A549 (cell line): ENCODE measurements at regions not wholly inside any gene's neighbourhood (a gene's known extent, or its start where the extent isn't known, plus 50 kb on each side); places are given as distances from the start of the nearest gene placed in this dataset.

ENCODE experiments used
- ATAC-seq, 2 experiments: fragments of 200-7000 bp in 1 of 2; fragments of >200 bp in 1 of 2; cut with Nextera tagmentation in 1 of 2; cut with Tn5 transposase in 1 of 2; 3 replicates each; pipeline versions ENCODE4 v1.8.0 to v1.9.1; 2018 to 2020; ENCODE audit warnings: mild to moderate bottlenecking in 1 of 2, moderate library complexity in 1 of 2
- CTCF ChIA-PET: fragments of 300-600 bp; sonication (Branson Sonifier 250); formaldehyde crosslinking; extraction: SDS; loops from one replicate; lab custom pipeline; 2021; ENCODE audit warnings: antibody characterized with exemption, inconsistent platforms; lab: Yijun Ruan, JAX
- POLR2A ChIA-PET: fragments of 350-600 bp; formaldehyde crosslinking; extraction: SDS; loops from one replicate; lab custom pipeline; 2021; ENCODE audit warnings: antibody characterized with exemption, inconsistent platforms; lab: Yijun Ruan, JAX
- DNase-seq, 2 experiments: peaks; one replicate each; pipeline versions ENCODE4 v3.0.0 to v3.0.0-alpha.2; 2011 to 2016; ENCODE audit warnings: low read depth in 1 of 2, low spot score in 1 of 2
- FAIRE-seq: peaks from 2 replicates; lab custom pipeline; 2011; peaks lifted over from hg19 to GRCh38; lab: Jason Lieb, UNC
- H3K27ac ChIP-seq, 2 experiments: fragments of >200 bp; sonication (Bioruptor Twin); formaldehyde crosslinking; 3 replicates each; pipeline ENCODE4 v1.5.1; 2016 to 2017
- H3K4me1 ChIP-seq: fragments of >200 bp; sonication (Bioruptor Twin); formaldehyde crosslinking; 3 replicates; pipeline ENCODE4 v1.6.1; 2016
- H3K4me2 ChIP-seq: fragments of >200 bp; sonication (Bioruptor Twin); formaldehyde crosslinking; 3 replicates; pipeline ENCODE4 v1.6.1; 2016
- H3K4me3 ChIP-seq: fragments of >200 bp; sonication (Bioruptor Twin); formaldehyde crosslinking; 3 replicates; pipeline ENCODE4 v1.5.1; 2016
- H3K9me3 ChIP-seq: fragments of >200 bp; sonication (Bioruptor Twin); formaldehyde crosslinking; 3 replicates; pipeline ENCODE4 v1.6.1; 2016
- CBX2 ChIP-seq: fragments of 200-600 bp; sonication (generic); IDR thresholded peaks from 2 replicates; pipeline ENCODE4 v1.6.1; 2016; ENCODE audit warnings: low read depth, mild to moderate bottlenecking, borderline replicate concordance
- CEBPB ChIP-seq, 2 experiments: fragments of >200 bp in 1 of 2; sonication (Bioruptor Twin) in 1 of 2; formaldehyde crosslinking in 1 of 2; IDR thresholded peaks; 2 replicates each; pipeline ENCODE4 v1.6.1; 2012 to 2016
- CHD4 ChIP-seq: fragments of 200-600 bp; sonication (generic); IDR thresholded peaks from 2 replicates; pipeline ENCODE4 v1.6.1; 2016; ENCODE audit warnings: antibody characterized with exemption, mild to moderate bottlenecking, borderline replicate concordance
- CTCF ChIP-seq: fragments of >200 bp; sonication (Bioruptor Twin); formaldehyde crosslinking; IDR thresholded peaks from 3 replicates; pipeline ENCODE4 v1.5.1; 2016
- E2F6 ChIP-seq: IDR thresholded peaks from 2 replicates; pipeline ENCODE4 v1.6.1; 2012; ENCODE audit warnings: low read depth, borderline replicate concordance
- EHF ChIP-seq: fragments of 250-450 bp; sonication (Bioruptor Pico); IDR thresholded peaks from 2 replicates; pipeline ENCODE4 v1.5.0; 2020; ENCODE audit warnings: mild to moderate bottlenecking
- EP300 ChIP-seq, 2 experiments: fragments of >200 bp; sonication (Bioruptor Twin); formaldehyde crosslinking; IDR thresholded peaks; 2 replicates in 1 of 2; 3 replicates in 1 of 2; pipeline ENCODE4 v1.6.1; 2016 to 2017
- ESRRA ChIP-seq: fragments of 150-350 bp; IDR thresholded peaks from 2 replicates; pipeline ENCODE4 v1.6.1; 2014; ENCODE audit warnings: mild to moderate bottlenecking, low read length, borderline replicate concordance
- FOSB ChIP-seq: fragments of 250-450 bp; sonication (Bioruptor Pico); IDR thresholded peaks from 2 replicates; pipeline ENCODE4 v1.5.0; 2020; ENCODE audit warnings: mild to moderate bottlenecking, moderate library complexity
- FOSL2 ChIP-seq, 2 experiments: fragments of 450-650 bp in 1 of 2; fragments of >200 bp in 1 of 2; sonication (Bioruptor Twin) in 1 of 2; formaldehyde crosslinking; IDR thresholded peaks; 2 replicates each; pipeline versions ENCODE4 v1.5.0 to v1.6.1; 2016 to 2020; ENCODE audit warnings: mild to moderate bottlenecking in 1 of 2, moderate library complexity in 1 of 2
- GATA3 ChIP-seq: IDR thresholded peaks from 2 replicates; pipeline ENCODE4 v1.6.1; 2012; ENCODE audit warnings: borderline replicate concordance
- HDAC2 ChIP-seq: fragments of 200-600 bp; sonication (generic); IDR thresholded peaks from 2 replicates; pipeline ENCODE4 v1.6.1; 2016
- HEYL ChIP-seq: fragments of 250-450 bp; sonication (Bioruptor Pico); IDR thresholded peaks from 2 replicates; pipeline ENCODE4 v1.8.0; 2021; ENCODE audit warnings: mild to moderate bottlenecking, moderate library complexity
- HMGXB4 ChIP-seq: fragments of 250-450 bp; sonication (Bioruptor Pico); IDR thresholded peaks from 2 replicates; pipeline ENCODE4 v1.5.0; 2021; ENCODE audit warnings: mild to moderate bottlenecking, moderate library complexity, borderline replicate concordance
- HOXA7 ChIP-seq: fragments of 250-450 bp; sonication (Bioruptor Pico); IDR thresholded peaks from 2 replicates; pipeline ENCODE4 v1.5.0; 2020; ENCODE audit warnings: mild to moderate bottlenecking, moderate library complexity
- JUN ChIP-seq, 2 experiments: fragments of >200 bp; sonication (Bioruptor Twin); formaldehyde crosslinking; IDR thresholded peaks; 2 replicates in 1 of 2; 3 replicates in 1 of 2; pipeline ENCODE4 v1.6.1; 2016 to 2017
- JUNB ChIP-seq: fragments of >200 bp; sonication (Bioruptor Twin); formaldehyde crosslinking; IDR thresholded peaks from 2 replicates; pipeline ENCODE4 v1.6.1; 2016
- KDM5A ChIP-seq: fragments of 200-600 bp; sonication (generic); IDR thresholded peaks from 2 replicates; pipeline ENCODE4 v1.6.1; 2016; ENCODE audit warnings: antibody characterized with exemption, mild to moderate bottlenecking
- MAZ ChIP-seq: fragments of 150-350 bp; IDR thresholded peaks from 2 replicates; pipeline ENCODE4 v1.6.1; 2014; ENCODE audit warnings: antibody characterized with exemption, low read depth, low read length, borderline replicate concordance
- NPAS2 ChIP-seq: fragments of 250-450 bp; sonication (Bioruptor Pico); IDR thresholded peaks from 2 replicates; pipeline ENCODE4 v1.8.0; 2022; ENCODE audit warnings: mild to moderate bottlenecking, moderate library complexity, borderline replicate concordance
- PBX3 ChIP-seq: IDR thresholded peaks from 2 replicates; pipeline ENCODE4 v1.6.1; 2012
- POLR2A ChIP-seq: IDR thresholded peaks from 2 replicates; pipeline ENCODE4 v1.6.1; 2012; ENCODE audit warnings: mild to moderate bottlenecking, low read length
- REST ChIP-seq: fragments of 200-600 bp; sonication (generic); IDR thresholded peaks from 2 replicates; pipeline ENCODE4 v1.6.1; 2016; ENCODE audit warnings: antibody characterized with exemption, mild to moderate bottlenecking, moderate library complexity
- ZNF302 ChIP-seq: fragments of 250-450 bp; sonication (Bioruptor Pico); IDR thresholded peaks from 2 replicates; pipeline ENCODE4 v1.9.0; 2021; ENCODE audit warnings: inconsistent platforms, mild to moderate bottlenecking, moderate library complexity
- ZSCAN20 ChIP-seq: fragments of 250-450 bp; sonication (Bioruptor Pico); IDR thresholded peaks from 2 replicates; pipeline ENCODE4 v1.8.0; 2022; ENCODE audit warnings: mild to moderate bottlenecking, moderate library complexity
- WGBS: methylation state at CpG from one replicate; pipeline ENCODE4 v1.1.6; 2017; ENCODE audit errors: missing lambda C conversion rate; 5-methylcytosine and 5-hydroxymethylcytosine counted together

- DNase-seq: no peak
- no peak for ATAC-seq
- no peak overlapping the region for H3K4me3 ChIP-seq
- CTCF ChIA-PET: no interaction called here
- POLR2A ChIA-PET: no interaction called here
- H3K9me3 ChIP-seq: no peaks in the 10 kb centered on the region
- no peak overlapping the region for H3K4me2 ChIP-seq
- no peak for FAIRE-seq
- H3K27ac ChIP-seq: no peak overlapping the region
- no peaks in the 10 kb centered on the region for H3K4me1 ChIP-seq
- 22% methylated on average over 1 of the region's 1 CpG for WGBS
- TF ChIP-seq ZNF302 (CRISPR knock-in tag) (no peak), EHF (CRISPR knock-in tag) (no peak), PBX3 (no peak), NPAS2 (CRISPR knock-in tag) (no peak), FOSB (CRISPR knock-in tag) (no peak), CBX2 (no peak), HEYL (CRISPR knock-in tag) (no peak), EP300 (IDR thresholded peaks at IDR 0.05) (no peak), KDM5A (no peak), MAZ (no peak), ESRRA (no peak), HMGXB4 (CRISPR knock-in tag) (no peak), HDAC2 (no peak), CEBPB (IDR thresholded peaks at IDR 0.05) (no peak), E2F6 (no peak), HOXA7 (CRISPR knock-in tag) (no peak), ZSCAN20 (CRISPR knock-in tag) (no peak), CTCF (no peak)
Measured at GRCh38 chr1:80401757-80402156, 1395.2 kb upstream of the ADGRL4 start.

GRCh38 chr1:80392529-80392928 is 1386.0 kb upstream of the ADGRL4 start:
- no peak overlapping the region for H3K4me3 ChIP-seq
- ChIA-PET CTCF (no interaction called here), POLR2A (no interaction called here)
- peaks cover 5% of the 10 kb centered on the region; the same call in 1 of the 3 replicates for H3K9me3 ChIP-seq
- H3K4me2 ChIP-seq: peak overlapping the region; percentile 39; the same call in 2 of the 3 replicates
- 3% methylated on average over 3 of the region's 3 CpGs for WGBS
- H3K4me1 ChIP-seq: peaks cover 8% of the 10 kb centered on the region; the same call in 2 of the 3 replicates
- no peak overlapping the region; a peak in 1 of 6 replicates for H3K27ac ChIP-seq
- no peak for ATAC-seq
- DNase-seq: peak in 1 of 2 experiments; percentile 29
- peak; percentile 68; the same call in 1 of the 2 replicates for TF ChIP-seq JUNB
- no peak for TF ChIP-seq REST
- peak in 1 of 2 experiments; percentile 28; a peak in 1 of 5 replicates for TF ChIP-seq JUN (IDR thresholded peaks at IDR 0.05)
- peak; percentile 48 to 62; a peak in 2 of 4 replicates for TF ChIP-seq CEBPB (IDR thresholded peaks at IDR 0.05)
- TF ChIP-seq FOSL2 (IDR thresholded peaks at IDR 0.05): peak; percentile 70
- peak; percentile 70 for TF ChIP-seq FOSL2 (CRISPR knock-in tag; IDR thresholded peaks at IDR 0.05)
- TF ChIP-seq POLR2A: no peak
- TF ChIP-seq GATA3: peak; percentile 87
- TF ChIP-seq CHD4: no peak
- FAIRE-seq: no peak
